ENCODE measurements at regions not wholly inside any gene's neighbourhood (a gene's known extent, or its start where the extent isn't known, plus 50 kb on each side); places are given as distances from the start of the nearest gene placed in this dataset.

- dilution Hi-C loops (cut with MboI; ENCODE audit: extremely low pct_ligation_motif_present, low sequenced_read_pairs): no loop called here
These were observed 783.1 kb upstream of the LRRTM1 start for GRCh38 chr2:81087646-81088045.

GRCh38 chr2:81084101-81084500, 779.5 kb upstream of the LRRTM1 start:
- Histone ChIP-seq H2AFZ (ENCODE audit: control insufficient read depth, low read length) (no peak overlapping the region), H3K4me2 (ENCODE audit: control insufficient read depth, extremely low read depth, insufficient read depth, low read depth, low read length) (no peak overlapping the region), H3K9me1 (ENCODE audit: control insufficient read depth, extremely low read depth, insufficient read depth, low read length) (no peaks in the 10 kb centered on the region), H3K9ac (ENCODE audit: control insufficient read depth, extremely low read depth, insufficient read depth, low read length) (no peak overlapping the region), H3K79me2 (ENCODE audit: control insufficient read depth, insufficient read depth, low read length) (no peaks in the 10 kb centered on the region), H3K4me1 (ENCODE audit: control insufficient read depth, extremely low read depth, insufficient read depth, low read length) (no peaks in the 10 kb centered on the region), H3K27ac (ENCODE audit: control insufficient read depth, insufficient read depth, low read length) (no peak overlapping the region), H3K36me3 (ENCODE audit: control insufficient read depth in 2 of 2, extremely low read depth in 1 of 2, insufficient read depth in 2 of 2, low read length in 2 of 2) (no peaks in the 10 kb centered on the region), H3K9me3 (ENCODE audit: control insufficient read depth, low read depth, low read length) (no peaks in the 10 kb centered on the region), H3K27me3 (ENCODE audit: control insufficient read depth, extremely low read depth, insufficient read depth, low read length) (no peaks in the 10 kb centered on the region), H4K20me1 (ENCODE audit: control insufficient read depth, extremely low read depth, insufficient read depth, low read length) (no peaks in the 10 kb centered on the region), H3K4me3 (ENCODE audit: control insufficient read depth in 2 of 3, extremely low read depth in 1 of 3, insufficient read depth in 2 of 3, low read depth in 1 of 3, low read length in 3 of 3) (no peak overlapping the region)
- DNase-seq (ENCODE audit: low read depth, low spot score): no peak
- no peak for TF ChIP-seq EZH2 (IDR thresholded peaks at IDR 0.05; ENCODE audit: low read length)
- TF ChIP-seq, protein P1, sequence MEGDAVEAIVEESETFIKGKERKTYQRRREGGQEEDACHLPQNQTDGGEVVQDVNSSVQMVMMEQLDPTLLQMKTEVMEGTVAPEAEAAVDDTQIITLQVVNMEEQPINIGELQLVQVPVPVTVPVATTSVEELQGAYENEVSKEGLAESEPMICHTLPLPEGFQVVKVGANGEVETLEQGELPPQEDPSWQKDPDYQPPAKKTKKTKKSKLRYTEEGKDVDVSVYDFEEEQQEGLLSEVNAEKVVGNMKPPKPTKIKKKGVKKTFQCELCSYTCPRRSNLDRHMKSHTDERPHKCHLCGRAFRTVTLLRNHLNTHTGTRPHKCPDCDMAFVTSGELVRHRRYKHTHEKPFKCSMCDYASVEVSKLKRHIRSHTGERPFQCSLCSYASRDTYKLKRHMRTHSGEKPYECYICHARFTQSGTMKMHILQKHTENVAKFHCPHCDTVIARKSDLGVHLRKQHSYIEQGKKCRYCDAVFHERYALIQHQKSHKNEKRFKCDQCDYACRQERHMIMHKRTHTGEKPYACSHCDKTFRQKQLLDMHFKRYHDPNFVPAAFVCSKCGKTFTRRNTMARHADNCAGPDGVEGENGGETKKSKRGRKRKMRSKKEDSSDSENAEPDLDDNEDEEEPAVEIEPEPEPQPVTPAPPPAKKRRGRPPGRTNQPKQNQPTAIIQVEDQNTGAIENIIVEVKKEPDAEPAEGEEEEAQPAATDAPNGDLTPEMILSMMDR (optimal IDR thresholded peaks at IDR 0.05 in 1 of 3, IDR thresholded peaks at IDR 0.05 in 1 of 3, conservative IDR thresholded peaks at IDR 0.05 in 1 of 3; ENCODE audit: extremely low read depth in 1 of 3, insufficient read depth in 2 of 3, low read length in 3 of 3): no peak
- no peak for FAIRE-seq
- dilution Hi-C loops (cut with MboI; ENCODE audit: extremely low pct_ligation_motif_present, low sequenced_read_pairs): no loop called here

More at GRCh38 chr2:81087646-81088045, 783.1 kb upstream of the LRRTM1 start:
- no peak for FAIRE-seq
- no peak overlapping the region for H3K4me2 ChIP-seq (ENCODE audit: control insufficient read depth, extremely low read depth, insufficient read depth, low read depth, low read length)
- no peaks in the 10 kb centered on the region for H3K79me2 ChIP-seq (ENCODE audit: control insufficient read depth, insufficient read depth, low read length)
- H3K9me1 ChIP-seq (ENCODE audit: control insufficient read depth, extremely low read depth, insufficient read depth, low read length): no peaks in the 10 kb centered on the region
- H3K9me3 ChIP-seq (ENCODE audit: control insufficient read depth, low read depth, low read length): no peaks in the 10 kb centered on the region
- H3K4me3 ChIP-seq (ENCODE audit: control insufficient read depth in 2 of 3, extremely low read depth in 1 of 3, insufficient read depth in 2 of 3, low read depth in 1 of 3, low read length in 3 of 3): no peak overlapping the region
- no peaks in the 10 kb centered on the region for H4K20me1 ChIP-seq (ENCODE audit: control insufficient read depth, extremely low read depth, insufficient read depth, low read length)
- no peaks in the 10 kb centered on the region for H3K4me1 ChIP-seq (ENCODE audit: control insufficient read depth, extremely low read depth, insufficient read depth, low read length)
- no peak for DNase-seq (ENCODE audit: low read depth, low spot score)
- no peak overlapping the region for H3K27ac ChIP-seq (ENCODE audit: control insufficient read depth, insufficient read depth, low read length)
- no peak overlapping the region for H2AFZ ChIP-seq (ENCODE audit: control insufficient read depth, low read length)
- H3K27me3 ChIP-seq (ENCODE audit: control insufficient read depth, extremely low read depth, insufficient read depth, low read length): no peaks in the 10 kb centered on the region
- no peak overlapping the region for H3K9ac ChIP-seq (ENCODE audit: control insufficient read depth, extremely low read depth, insufficient read depth, low read length)
- H3K36me3 ChIP-seq (ENCODE audit: control insufficient read depth in 2 of 2, extremely low read depth in 1 of 2, insufficient read depth in 2 of 2, low read length in 2 of 2): no peaks in the 10 kb centered on the region
- no peak for TF ChIP-seq EZH2 (IDR thresholded peaks at IDR 0.05; ENCODE audit: low read length)
- TF ChIP-seq, protein P1 (optimal IDR thresholded peaks at IDR 0.05 in 1 of 3, IDR thresholded peaks at IDR 0.05 in 1 of 3, conservative IDR thresholded peaks at IDR 0.05 in 1 of 3; ENCODE audit: extremely low read depth in 1 of 3, insufficient read depth in 2 of 3, low read length in 3 of 3): no peak
